ENCODE measurements at regions not wholly inside any gene's neighbourhood (a gene's known extent, or its start where the extent isn't known, plus 50 kb on each side); places are given as distances from the start of the nearest gene placed in this dataset.

GRCh38 chr1:5622412-5622811 lies 369.8 kb downstream of the NPHP4 start:
- CTCF ChIA-PET: no interaction called here
- POLR2A ChIA-PET: no interaction called here
- no peaks in the 10 kb centered on the region for H3K9me3 ChIP-seq
- intact Hi-C loops (cut with micrococcal nuclease; ENCODE audit: unreplicated experiment): loop anchor here (5.0 kb wide), 1 partner anchor 125 kb away; no protein-coding TSS in a partner anchor
- H3K27me3 ChIP-seq (replicated peaks; ENCODE audit: control insufficient read depth, insufficient read depth, low read length): no peaks in the 10 kb centered on the region
- TF ChIP-seq, protein P1, sequence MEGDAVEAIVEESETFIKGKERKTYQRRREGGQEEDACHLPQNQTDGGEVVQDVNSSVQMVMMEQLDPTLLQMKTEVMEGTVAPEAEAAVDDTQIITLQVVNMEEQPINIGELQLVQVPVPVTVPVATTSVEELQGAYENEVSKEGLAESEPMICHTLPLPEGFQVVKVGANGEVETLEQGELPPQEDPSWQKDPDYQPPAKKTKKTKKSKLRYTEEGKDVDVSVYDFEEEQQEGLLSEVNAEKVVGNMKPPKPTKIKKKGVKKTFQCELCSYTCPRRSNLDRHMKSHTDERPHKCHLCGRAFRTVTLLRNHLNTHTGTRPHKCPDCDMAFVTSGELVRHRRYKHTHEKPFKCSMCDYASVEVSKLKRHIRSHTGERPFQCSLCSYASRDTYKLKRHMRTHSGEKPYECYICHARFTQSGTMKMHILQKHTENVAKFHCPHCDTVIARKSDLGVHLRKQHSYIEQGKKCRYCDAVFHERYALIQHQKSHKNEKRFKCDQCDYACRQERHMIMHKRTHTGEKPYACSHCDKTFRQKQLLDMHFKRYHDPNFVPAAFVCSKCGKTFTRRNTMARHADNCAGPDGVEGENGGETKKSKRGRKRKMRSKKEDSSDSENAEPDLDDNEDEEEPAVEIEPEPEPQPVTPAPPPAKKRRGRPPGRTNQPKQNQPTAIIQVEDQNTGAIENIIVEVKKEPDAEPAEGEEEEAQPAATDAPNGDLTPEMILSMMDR (IDR thresholded peaks at IDR 0.05; ENCODE audit: insufficient read depth in 1 of 2, low read depth in 1 of 2, low read length in 1 of 2, severe bottlenecking in 1 of 2, unreplicated experiment in 1 of 2): no peak
- H3K4me3 Mint-ChIP-seq (ENCODE audit: unreplicated experiment): no peak overlapping the region
- BruUV-seq (replicated peaks): no TSS peak
- no peak overlapping the region for H3K4me3 ChIP-seq (ENCODE audit: low read depth, low read length)
- no peak for DNase-seq
- H3K27me3 Mint-ChIP-seq (ENCODE audit: insufficient read depth, unreplicated experiment): peaks cover 10% of the 10 kb centered on the region
- no peak overlapping the region for H3K27ac Mint-ChIP-seq (ENCODE audit: unreplicated experiment)
- no peaks in the 10 kb centered on the region for H3K4me1 ChIP-seq
- no peaks in the 10 kb centered on the region for H3K4me1 Mint-ChIP-seq (ENCODE audit: low read depth, unreplicated experiment)
- H3K36me3 Mint-ChIP-seq (ENCODE audit: insufficient read depth, unreplicated experiment): no peaks in the 10 kb centered on the region
- no peaks in the 10 kb centered on the region for H3K36me3 ChIP-seq (ENCODE audit: control insufficient read depth, insufficient read depth, low read length)
- H3K9me3 Mint-ChIP-seq (ENCODE audit: unreplicated experiment): no peaks in the 10 kb centered on the region

- Histone ChIP-seq H3K4me1 (no peaks in the 10 kb centered on the region), H3K4me3 (ENCODE audit: low read depth, low read length) (no peak overlapping the region), H3K9me3 (no peaks in the 10 kb centered on the region), H3K27me3 (replicated peaks; ENCODE audit: control insufficient read depth, insufficient read depth, low read length) (no peaks in the 10 kb centered on the region), H3K36me3 (ENCODE audit: control insufficient read depth, insufficient read depth, low read length) (no peaks in the 10 kb centered on the region)
- CTCF ChIA-PET: no interaction called here
- POLR2A ChIA-PET: no interaction called here
- intact Hi-C loops (cut with micrococcal nuclease; ENCODE audit: unreplicated experiment): loop anchor here (1.0 to 5.0 kb wide), 4 partner anchors 23 to 126 kb away; no protein-coding TSS in a partner anchor
- Mint-ChIP-seq H3K36me3 (ENCODE audit: insufficient read depth, unreplicated experiment) (no peaks in the 10 kb centered on the region), H3K9me3 (ENCODE audit: unreplicated experiment) (no peaks in the 10 kb centered on the region), H3K4me1 (ENCODE audit: low read depth, unreplicated experiment) (no peaks in the 10 kb centered on the region), H3K4me3 (ENCODE audit: unreplicated experiment) (no peak overlapping the region), H3K27ac (ENCODE audit: unreplicated experiment) (no peak overlapping the region), H3K27me3 (ENCODE audit: insufficient read depth, unreplicated experiment) (peaks cover 16% of the 10 kb centered on the region)
- DNase-seq: no peak
- no TSS peak for BruUV-seq (replicated peaks)
- TF ChIP-seq, protein P1 (IDR thresholded peaks at IDR 0.05; ENCODE audit: insufficient read depth in 1 of 2, low read depth in 1 of 2, low read length in 1 of 2, severe bottlenecking in 1 of 2, unreplicated experiment in 1 of 2): no peak
These were observed 370.5 kb downstream of the NPHP4 start for GRCh38 chr1:5621692-5622091.

DNA sequence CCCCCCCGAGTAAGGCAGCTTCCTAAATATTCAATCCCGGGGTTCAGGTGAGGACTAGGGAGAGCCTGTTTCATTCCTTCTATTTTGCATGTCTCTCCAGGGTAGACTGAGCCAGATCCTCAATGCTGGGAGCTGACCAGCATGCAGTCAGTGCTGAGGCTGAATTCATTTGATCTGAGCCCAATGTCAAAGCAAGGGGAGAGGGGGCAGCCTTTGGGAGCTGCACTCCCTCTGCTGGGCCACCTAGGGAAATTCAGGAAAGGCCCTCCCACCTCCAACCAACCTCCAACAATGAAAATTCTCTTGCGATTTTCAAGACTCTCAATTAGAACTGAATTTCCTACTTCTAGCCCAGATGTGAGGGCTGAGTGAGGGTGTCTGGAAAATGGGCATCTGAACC lies 371.2 kb downstream of the NPHP4 start:
- H3K4me1 ChIP-seq: no peaks in the 10 kb centered on the region
- ChIA-PET POLR2A (no interaction called here), CTCF (interaction anchor here (1.1 to 1.8 kb wide), 2 partner anchors 111 to 124 kb away, joined by 3 to 8 read pairs; no protein-coding TSS in a partner anchor)
- peak in 1 of 2 experiments; percentile 56 for DNase-seq
- no peaks in the 10 kb centered on the region for H3K9me3 ChIP-seq
- H3K36me3 ChIP-seq (ENCODE audit: control insufficient read depth, insufficient read depth, low read length): no peaks in the 10 kb centered on the region
- peaks cover 19% of the 10 kb centered on the region for H3K27me3 Mint-ChIP-seq (ENCODE audit: insufficient read depth, unreplicated experiment)
- H3K4me3 Mint-ChIP-seq (ENCODE audit: unreplicated experiment): no peak overlapping the region
- no peak overlapping the region for H3K27ac Mint-ChIP-seq (ENCODE audit: unreplicated experiment)
- no TSS peak for BruUV-seq (replicated peaks)
- H3K36me3 Mint-ChIP-seq (ENCODE audit: insufficient read depth, unreplicated experiment): no peaks in the 10 kb centered on the region
- H3K4me3 ChIP-seq (ENCODE audit: low read depth, low read length): no peak overlapping the region
- H3K9me3 Mint-ChIP-seq (ENCODE audit: unreplicated experiment): no peaks in the 10 kb centered on the region
- no peaks in the 10 kb centered on the region for H3K27me3 ChIP-seq (replicated peaks; ENCODE audit: control insufficient read depth, insufficient read depth, low read length)
- no peaks in the 10 kb centered on the region for H3K4me1 Mint-ChIP-seq (ENCODE audit: low read depth, unreplicated experiment)
- intact Hi-C loops (cut with micrococcal nuclease; ENCODE audit: unreplicated experiment): loop anchor here (1.0 to 5.0 kb wide), 4 partner anchors 23 to 126 kb away; no protein-coding TSS in a partner anchor
- TF ChIP-seq, protein P1 (IDR thresholded peaks at IDR 0.05; ENCODE audit: insufficient read depth in 1 of 2, low read depth in 1 of 2, low read length in 1 of 2, severe bottlenecking in 1 of 2, unreplicated experiment in 1 of 2): peak; percentile 57 to 72

All from Caco-2 (cell line).